Astrocyte of the cerebellum (primary cell): ENCODE measurements at regions not wholly inside any gene's neighbourhood (a gene's known extent, or its start where the extent isn't known, plus 50 kb on each side); places are given as distances from the start of the nearest gene placed in this dataset.

Experiments used
- DNase-seq: peaks from one replicate; pipeline ENCODE4 v3.0.0-alpha.2; 2011; ENCODE audit warnings: low read depth
- H3K4me3 ChIP-seq: 2 replicates; pipeline ENCODE4 v1.5.1; 2011; ENCODE audit warnings: mild to moderate bottlenecking, low read depth, low read length, moderate library complexity
- in situ Hi-C: cut with HindIII; loops from 2 replicates; pipeline ENCODE4 v1.10.0; 2017; ENCODE audit warnings: low sequenced_read_pairs
- TF ChIP-seq, protein P1 (sequence below): IDR thresholded peaks from 2 replicates; pipeline ENCODE4 v1.5.1; 2012; ENCODE audit warnings: low read length, low read depth, moderate library complexity, mild to moderate bottlenecking; ENCODE audit errors: missing control alignments

DNA sequence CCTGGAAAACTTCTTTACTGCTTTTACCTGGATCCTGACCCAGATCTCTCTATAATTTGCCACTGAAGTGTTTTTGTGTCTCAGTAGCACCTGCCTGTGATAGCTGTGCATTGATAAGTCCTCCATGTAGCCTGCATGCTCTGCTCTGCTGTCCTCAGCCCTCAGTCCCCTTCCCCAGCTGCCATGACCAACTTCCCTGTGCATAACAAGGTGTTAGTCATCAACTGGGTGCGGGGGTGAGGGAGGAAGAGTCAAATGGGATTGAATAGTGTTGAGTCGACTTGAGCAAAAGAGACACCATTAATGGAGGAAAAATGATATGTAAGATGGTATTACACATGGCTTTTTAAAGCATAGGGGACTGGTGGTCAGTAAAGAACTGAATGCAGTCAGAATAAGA is 92.2 kb upstream of the PLET1 start:
- no peak overlapping the region for H3K4me3 ChIP-seq
- in situ Hi-C loops: no loop called here
- DNase-seq: no peak
- TF ChIP-seq, protein P1, sequence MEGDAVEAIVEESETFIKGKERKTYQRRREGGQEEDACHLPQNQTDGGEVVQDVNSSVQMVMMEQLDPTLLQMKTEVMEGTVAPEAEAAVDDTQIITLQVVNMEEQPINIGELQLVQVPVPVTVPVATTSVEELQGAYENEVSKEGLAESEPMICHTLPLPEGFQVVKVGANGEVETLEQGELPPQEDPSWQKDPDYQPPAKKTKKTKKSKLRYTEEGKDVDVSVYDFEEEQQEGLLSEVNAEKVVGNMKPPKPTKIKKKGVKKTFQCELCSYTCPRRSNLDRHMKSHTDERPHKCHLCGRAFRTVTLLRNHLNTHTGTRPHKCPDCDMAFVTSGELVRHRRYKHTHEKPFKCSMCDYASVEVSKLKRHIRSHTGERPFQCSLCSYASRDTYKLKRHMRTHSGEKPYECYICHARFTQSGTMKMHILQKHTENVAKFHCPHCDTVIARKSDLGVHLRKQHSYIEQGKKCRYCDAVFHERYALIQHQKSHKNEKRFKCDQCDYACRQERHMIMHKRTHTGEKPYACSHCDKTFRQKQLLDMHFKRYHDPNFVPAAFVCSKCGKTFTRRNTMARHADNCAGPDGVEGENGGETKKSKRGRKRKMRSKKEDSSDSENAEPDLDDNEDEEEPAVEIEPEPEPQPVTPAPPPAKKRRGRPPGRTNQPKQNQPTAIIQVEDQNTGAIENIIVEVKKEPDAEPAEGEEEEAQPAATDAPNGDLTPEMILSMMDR: no peak

GRCh38 chr11:112354364-112354763 is 93.7 kb upstream of the PLET1 start:
- in situ Hi-C loops: no loop called here
- TF ChIP-seq, protein P1: no peak
- H3K4me3 ChIP-seq: no peak overlapping the region
- DNase-seq: no peak

GRCh38 chr11:112355726-112356125 is 95.1 kb upstream of the PLET1 start:
- DNase-seq: no peak
- H3K4me3 ChIP-seq: no peak overlapping the region
- in situ Hi-C loops: no loop called here
- TF ChIP-seq, protein P1: no peak

- in situ Hi-C loops: no loop called here
- TF ChIP-seq, protein P1: no peak
- H3K4me3 ChIP-seq: no peak overlapping the region
- DNase-seq: no peak
Observed at GRCh38 chr11:112357488-112357887, 96.8 kb upstream of the PLET1 start.

DNA sequence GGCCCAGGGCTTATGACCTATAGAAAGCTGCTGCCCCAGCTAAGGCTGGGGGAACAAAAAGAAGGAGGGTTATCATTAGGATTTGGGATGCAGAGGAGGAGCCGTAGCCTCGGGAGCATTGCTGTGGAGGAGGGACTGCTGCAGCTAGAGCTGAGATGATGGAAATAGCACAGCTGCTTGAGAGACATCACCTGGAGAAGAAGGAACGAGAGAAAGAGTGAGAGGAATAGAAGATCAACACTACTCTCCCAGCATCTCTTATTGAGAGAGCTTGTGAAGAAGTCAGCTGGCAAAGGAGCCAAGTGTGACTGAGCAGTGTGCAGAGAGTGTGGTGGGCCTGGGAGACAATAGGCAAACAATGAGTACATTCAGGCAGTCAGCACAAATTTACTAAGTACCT is 100.7 kb upstream of the PLET1 start:
- in situ Hi-C loops: no loop called here
- H3K4me3 ChIP-seq: no peak overlapping the region
- no peak for DNase-seq
- TF ChIP-seq, protein P1: no peak

- in situ Hi-C loops: no loop called here
- DNase-seq: no peak
- H3K4me3 ChIP-seq: no peak overlapping the region
- TF ChIP-seq, protein P1: no peak
Observed at GRCh38 chr11:112363527-112363926, 102.9 kb upstream of the PLET1 start.

DNA sequence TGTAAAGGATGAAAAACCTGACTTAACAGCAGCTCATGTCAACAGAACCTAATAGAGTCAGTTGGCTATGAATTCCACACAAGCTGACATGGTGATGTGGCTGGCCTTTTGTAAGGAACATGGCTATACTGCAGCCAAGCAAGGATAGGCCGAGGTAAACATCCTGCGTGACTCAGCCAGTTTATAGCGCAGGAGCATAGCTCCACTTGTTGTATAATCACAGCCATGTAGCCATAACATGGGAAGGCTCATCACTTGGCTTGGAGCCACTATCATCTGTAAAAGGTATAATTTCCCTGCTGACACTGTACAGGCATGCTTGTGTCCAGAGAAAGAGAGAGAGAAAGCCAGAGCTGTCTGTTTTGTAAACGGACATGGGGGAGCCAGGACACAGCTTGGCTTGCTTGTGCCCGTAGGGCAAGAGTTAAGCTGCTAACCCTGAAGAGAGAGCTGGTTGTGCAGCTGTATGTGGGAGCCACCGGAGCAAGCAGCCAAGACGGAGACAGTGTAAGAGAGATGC is 104.4 kb upstream of the PLET1 start:
- DNase-seq: peak; percentile 13
- in situ Hi-C loops: no loop called here
- TF ChIP-seq, protein P1: no peak
- H3K4me3 ChIP-seq: no peak overlapping the region
